GM12872 (cell line): ENCODE measurements at regions not wholly inside any gene's neighbourhood (a gene's known extent, or its start where the extent isn't known, plus 50 kb on each side); places are given as distances from the start of the nearest gene placed in this dataset.

Source experiments
- TF ChIP-seq, protein P1 (sequence below): IDR thresholded peaks from 3 replicates; pipeline ENCODE4 v1.5.1; 2011; ENCODE audit warnings: low read depth, mild to moderate bottlenecking, low read length, moderate library complexity; ENCODE audit not compliant: insufficient read depth

DNA sequence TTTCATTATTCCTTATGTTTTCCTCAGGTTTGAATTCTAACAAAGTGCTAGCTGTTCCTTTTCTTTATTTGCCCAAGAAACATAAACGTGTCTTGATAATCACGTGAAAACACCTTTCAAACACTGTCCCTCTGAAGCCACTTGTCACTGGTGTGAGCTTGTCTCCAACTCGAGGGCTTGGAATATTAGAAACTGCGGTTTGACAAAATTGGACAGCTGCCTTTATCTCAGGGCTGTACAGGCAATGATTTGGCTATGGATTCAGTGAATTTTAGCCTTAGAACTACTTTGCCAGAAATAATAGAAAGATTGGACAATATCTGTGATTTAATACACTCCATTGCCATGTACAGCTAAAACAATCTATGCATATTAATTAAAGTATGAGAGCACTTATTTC lies 763.0 kb upstream of the ACVR2A start:
- TF ChIP-seq, protein P1, sequence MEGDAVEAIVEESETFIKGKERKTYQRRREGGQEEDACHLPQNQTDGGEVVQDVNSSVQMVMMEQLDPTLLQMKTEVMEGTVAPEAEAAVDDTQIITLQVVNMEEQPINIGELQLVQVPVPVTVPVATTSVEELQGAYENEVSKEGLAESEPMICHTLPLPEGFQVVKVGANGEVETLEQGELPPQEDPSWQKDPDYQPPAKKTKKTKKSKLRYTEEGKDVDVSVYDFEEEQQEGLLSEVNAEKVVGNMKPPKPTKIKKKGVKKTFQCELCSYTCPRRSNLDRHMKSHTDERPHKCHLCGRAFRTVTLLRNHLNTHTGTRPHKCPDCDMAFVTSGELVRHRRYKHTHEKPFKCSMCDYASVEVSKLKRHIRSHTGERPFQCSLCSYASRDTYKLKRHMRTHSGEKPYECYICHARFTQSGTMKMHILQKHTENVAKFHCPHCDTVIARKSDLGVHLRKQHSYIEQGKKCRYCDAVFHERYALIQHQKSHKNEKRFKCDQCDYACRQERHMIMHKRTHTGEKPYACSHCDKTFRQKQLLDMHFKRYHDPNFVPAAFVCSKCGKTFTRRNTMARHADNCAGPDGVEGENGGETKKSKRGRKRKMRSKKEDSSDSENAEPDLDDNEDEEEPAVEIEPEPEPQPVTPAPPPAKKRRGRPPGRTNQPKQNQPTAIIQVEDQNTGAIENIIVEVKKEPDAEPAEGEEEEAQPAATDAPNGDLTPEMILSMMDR: no peak

DNA sequence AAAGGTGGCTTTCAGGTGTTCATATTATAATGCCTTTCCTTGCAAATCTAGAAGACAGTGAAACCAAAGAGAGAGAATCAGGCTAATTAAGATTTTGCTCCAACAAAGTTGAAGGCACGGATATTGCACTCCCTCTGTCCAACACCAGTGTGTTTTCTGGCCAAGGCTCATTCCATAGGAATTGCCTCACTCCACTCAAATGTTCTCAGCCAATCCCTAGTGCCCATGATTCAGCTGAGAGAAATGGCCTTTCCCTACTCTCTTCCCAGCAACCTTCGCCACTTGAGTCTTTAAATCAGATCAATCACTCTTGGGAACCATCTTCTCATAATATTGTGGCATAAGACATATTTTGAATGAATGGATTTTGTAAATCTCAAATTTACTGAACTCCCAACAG lies 768.2 kb upstream of the ACVR2A start:
- TF ChIP-seq, protein P1: no peak

DNA sequence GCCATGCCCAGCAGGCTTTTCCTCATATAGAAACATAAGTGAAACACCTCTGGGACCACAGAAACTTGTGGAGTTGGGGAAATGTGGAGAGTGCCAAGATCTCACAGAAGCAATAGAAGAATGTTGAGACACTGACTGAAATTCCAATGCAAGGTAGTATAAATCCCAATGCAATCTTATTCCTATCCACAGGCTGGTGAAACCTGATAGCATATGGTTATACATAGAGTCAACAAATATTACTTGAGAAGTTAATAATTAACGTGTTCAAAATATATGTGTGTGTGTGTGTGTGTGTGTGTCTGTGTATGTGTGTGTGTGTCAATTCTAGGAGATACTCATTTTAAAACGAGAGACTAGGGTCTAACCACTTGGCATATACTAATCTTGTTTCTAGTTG lies 776.8 kb upstream of the ACVR2A start:
- TF ChIP-seq, protein P1: no peak

DNA sequence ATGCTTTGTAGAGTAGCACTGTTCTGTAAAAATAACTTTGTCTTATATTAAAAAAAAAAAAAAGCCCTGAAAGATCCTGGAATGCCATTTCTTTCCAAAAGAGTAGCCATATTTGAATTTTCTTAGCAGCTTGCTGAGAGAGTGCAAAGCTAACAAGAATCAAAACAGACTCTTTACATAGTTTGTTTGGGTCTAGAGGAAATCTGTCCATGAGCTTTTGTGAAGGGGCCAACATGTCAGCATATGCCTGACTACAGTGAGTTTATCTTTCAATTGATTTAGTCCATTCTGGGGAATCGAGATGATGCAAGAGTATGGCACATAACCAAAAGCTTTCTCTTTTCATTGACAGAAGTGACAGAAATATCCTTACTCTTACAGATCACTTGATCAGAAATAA lies 777.7 kb upstream of the ACVR2A start:
- TF ChIP-seq, protein P1: no peak

DNA sequence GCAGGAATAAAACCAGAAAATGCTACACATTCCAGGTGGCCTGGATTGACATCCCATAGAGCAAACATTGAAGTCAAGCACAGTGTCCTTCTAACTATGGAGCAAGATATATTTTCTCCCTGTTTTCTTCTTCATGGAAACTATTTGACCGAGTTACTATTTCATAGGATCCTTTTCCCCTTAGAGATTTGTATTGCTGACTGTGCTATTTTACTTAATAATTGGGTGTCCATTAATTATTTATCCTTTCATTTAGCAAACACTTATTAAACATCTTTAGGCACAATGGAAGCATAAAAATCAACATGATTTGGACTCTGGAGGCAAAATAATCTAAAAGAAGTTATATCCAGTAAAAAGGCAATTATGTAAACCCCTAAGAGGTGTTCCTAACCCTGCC lies 782.8 kb upstream of the ACVR2A start:
- TF ChIP-seq, protein P1: no peak

DNA sequence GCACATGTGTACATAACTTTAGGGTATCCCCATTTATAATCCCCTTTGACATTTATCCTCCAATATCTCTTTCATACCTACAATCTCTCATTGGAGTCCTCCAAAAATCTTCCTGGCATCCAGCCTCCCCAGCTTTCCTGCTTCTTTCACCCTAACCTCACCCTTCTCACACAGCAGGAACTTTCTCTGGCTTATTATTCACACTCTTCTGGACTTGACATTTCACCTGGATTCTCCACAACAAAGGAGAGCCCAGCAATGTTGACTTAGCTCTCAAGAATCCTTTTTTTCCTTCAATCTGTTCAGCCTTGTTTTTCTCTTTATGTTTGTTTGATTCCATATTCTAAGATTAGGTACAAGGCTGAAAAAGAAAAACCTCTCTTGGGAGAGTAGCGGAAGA lies 783.6 kb upstream of the ACVR2A start:
- TF ChIP-seq, protein P1: no peak

DNA sequence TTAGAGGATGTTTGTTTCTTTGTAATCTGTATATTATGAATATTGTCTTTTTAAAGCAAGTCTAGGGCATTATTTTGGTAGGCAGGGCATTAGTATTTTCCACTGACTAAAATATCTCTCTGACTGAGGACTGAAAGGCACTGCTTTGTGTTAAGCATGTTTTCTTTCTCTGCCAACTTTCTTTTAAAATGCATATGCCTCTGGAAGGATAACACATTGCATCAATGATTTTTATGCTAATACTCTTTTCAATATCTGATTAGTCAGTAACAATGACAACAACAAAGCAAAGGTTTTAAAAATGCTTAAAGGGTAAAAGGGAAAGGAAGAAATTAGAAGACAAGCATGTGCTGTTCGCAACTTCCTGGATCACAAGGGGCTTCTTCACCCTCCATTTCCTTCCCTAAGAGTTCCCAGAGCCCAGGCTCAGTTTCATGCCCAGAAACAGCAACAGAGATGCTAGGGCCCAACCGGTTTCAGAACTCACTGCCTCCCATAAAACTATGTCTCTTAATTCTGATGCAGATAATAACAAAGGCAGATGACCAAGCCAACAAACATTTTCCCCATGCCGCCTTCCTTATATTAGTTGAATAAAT lies 786.8 kb upstream of the ACVR2A start:
- TF ChIP-seq, protein P1: no peak
